GM10266 (cell line): ENCODE measurements at regions not wholly inside any gene's neighbourhood (a gene's known extent, or its start where the extent isn't known, plus 50 kb on each side); places are given as distances from the start of the nearest gene placed in this dataset.
"Not testable (repeated sequence)": the region's sequence is repeated elsewhere in the genome, so short reads cannot be mapped to it uniquely, and the experiment has no call there.

Experiments used
- DNase-seq: peaks from one replicate; pipeline ENCODE4 v3.0.0; 2012; ENCODE audit errors: extremely low spot score
- CTCF ChIP-seq: IDR thresholded peaks from 2 replicates; pipeline ENCODE4 v1.5.1; 2012; ENCODE audit warnings: mild to moderate bottlenecking, low read depth; ENCODE audit not compliant: control insufficient read depth, insufficient read depth; ENCODE audit errors: missing control alignments

- no peak for DNase-seq
- no peak for TF ChIP-seq CTCF
These were observed 349.4 kb downstream of the CNTN3 start for GRCh38 chr3:74265069-74265468.

DNA sequence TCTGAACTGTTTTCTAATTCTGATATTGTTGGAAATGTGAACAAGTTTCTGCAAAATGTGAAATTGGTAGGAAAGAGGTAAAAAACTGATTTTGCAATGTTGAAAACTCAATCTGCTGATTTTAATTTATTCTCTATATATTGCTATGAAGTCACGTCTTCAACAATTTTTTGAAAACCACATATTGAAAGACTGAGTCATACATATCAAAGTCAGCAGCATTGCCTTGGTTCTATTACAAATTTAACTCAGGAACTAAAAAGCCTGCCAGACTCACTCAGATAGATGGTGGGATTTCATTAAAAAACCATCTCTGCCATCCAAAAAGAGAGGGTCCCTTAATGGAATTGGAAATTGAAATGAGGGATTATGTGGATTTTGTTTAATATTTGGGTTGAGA is 351.4 kb downstream of the CNTN3 start:
- no peak for TF ChIP-seq CTCF
- no peak for DNase-seq

- TF ChIP-seq CTCF: no peak
- DNase-seq: no peak
These were observed 381.4 kb downstream of the CNTN3 start for GRCh38 chr3:74233091-74233490.

- no peak for TF ChIP-seq CTCF
- no peak for DNase-seq
These were observed 397.0 kb downstream of the CNTN3 start for GRCh38 chr3:74217467-74217866.

DNA sequence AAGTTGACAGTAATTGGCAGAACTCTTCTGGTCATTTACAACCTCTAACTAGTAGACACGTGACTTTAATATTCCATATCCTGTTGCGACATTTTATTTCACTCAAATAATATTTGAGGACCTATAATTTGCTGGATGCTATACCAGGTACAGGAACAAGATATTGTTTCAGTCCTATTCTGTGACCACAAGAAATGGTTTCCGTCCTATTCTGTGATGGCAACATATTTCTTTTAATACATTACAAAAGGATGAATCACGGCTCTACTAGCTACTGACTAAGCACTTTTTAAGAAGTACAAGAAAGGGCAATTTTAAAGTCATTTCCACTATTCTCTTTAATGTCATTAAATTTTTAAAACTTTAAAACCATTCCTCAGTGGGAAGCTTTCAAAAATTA is 400.2 kb downstream of the CNTN3 start:
- no peak for DNase-seq

DNA sequence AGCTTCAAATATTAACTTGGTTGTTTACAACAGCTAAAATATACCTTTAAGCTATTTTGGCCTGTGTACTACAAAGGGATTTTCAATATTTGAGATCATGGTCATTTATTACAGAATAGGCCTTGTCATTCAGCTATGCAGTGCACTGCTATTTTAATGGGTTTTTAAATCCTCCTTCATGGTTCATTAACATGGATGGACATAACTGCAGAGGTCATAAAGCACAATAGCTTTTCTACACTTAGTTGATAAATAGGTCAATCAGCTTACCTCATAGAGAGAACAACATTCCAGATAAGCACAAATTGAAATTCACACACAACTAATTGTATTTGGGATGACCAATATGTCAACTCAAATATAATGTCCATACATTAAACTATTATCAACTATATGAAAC is 403.7 kb downstream of the CNTN3 start:
- no peak for DNase-seq
- no peak for TF ChIP-seq CTCF

More for the DNA sequence above, 400.2 kb downstream of the CNTN3 start:
- TF ChIP-seq CTCF: no peak

- no peak for DNase-seq
These were observed 413.5 kb downstream of the CNTN3 start for GRCh38 chr3:74200952-74201351.

DNA sequence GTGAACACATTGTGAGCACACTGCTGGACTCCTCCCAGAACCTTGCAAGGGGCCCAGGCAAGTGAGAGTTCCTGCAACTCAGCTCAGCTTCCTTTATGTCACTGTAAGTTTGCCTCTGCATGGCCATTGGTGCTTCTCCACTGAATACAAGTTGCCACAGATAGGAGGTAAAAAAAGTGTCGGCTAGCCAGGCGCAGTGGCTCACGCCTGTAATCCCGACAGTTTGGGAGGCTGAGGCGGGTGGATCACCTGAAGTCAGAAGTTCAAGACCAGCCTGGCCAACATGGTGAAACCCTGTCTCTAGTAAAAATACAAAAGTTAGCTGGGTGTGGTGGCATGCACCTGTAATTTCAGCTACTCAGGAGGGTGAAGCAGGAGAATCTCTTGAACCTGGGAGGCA is 435.8 kb downstream of the CNTN3 start:
- not testable (repeated sequence) for DNase-seq

More at GRCh38 chr3:74200952-74201351, 413.5 kb downstream of the CNTN3 start:
- TF ChIP-seq CTCF: no peak
